Esophagus squamous epithelium (tissue), 4 donors: ENCODE measurements at regions not wholly inside any gene's neighbourhood (a gene's known extent, or its start where the extent isn't known, plus 50 kb on each side); places are given as distances from the start of the nearest gene placed in this dataset.

Experiments
- POLR2A ChIP-seq, 4 donors: fragments of 450-650 bp; IDR thresholded peaks; one replicate each; pipeline ENCODE4 v1.6.1; 2017; ENCODE audit warnings: antibody characterized with exemption in 4 of 4, mild to moderate bottlenecking in 4 of 4, moderate library complexity in 3 of 4
- TF ChIP-seq, protein P1 (sequence below), 6 experiments: fragments of 450-650 bp in 4 of 6; fragments of 200-600 bp in 2 of 6; sonication (generic) in 2 of 6; IDR thresholded peaks; one replicate each; pipeline ENCODE4 v1.5.1; 2016 to 2019; ENCODE audit warnings: antibody characterized with exemption in 6 of 6, mild to moderate bottlenecking in 4 of 6, moderate library complexity in 4 of 6

- TF ChIP-seq, protein P1, sequence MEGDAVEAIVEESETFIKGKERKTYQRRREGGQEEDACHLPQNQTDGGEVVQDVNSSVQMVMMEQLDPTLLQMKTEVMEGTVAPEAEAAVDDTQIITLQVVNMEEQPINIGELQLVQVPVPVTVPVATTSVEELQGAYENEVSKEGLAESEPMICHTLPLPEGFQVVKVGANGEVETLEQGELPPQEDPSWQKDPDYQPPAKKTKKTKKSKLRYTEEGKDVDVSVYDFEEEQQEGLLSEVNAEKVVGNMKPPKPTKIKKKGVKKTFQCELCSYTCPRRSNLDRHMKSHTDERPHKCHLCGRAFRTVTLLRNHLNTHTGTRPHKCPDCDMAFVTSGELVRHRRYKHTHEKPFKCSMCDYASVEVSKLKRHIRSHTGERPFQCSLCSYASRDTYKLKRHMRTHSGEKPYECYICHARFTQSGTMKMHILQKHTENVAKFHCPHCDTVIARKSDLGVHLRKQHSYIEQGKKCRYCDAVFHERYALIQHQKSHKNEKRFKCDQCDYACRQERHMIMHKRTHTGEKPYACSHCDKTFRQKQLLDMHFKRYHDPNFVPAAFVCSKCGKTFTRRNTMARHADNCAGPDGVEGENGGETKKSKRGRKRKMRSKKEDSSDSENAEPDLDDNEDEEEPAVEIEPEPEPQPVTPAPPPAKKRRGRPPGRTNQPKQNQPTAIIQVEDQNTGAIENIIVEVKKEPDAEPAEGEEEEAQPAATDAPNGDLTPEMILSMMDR (IDR thresholded peaks at IDR 0.05) = no peak
- no peak for TF ChIP-seq POLR2A (IDR thresholded peaks at IDR 0.05)
Observed at GRCh38 chr16:86765389-86766026, 187.2 kb downstream of the FOXL1 start.
